ENCODE measurements at regions not wholly inside any gene's neighbourhood (a gene's known extent, or its start where the extent isn't known, plus 50 kb on each side); places are given as distances from the start of the nearest gene placed in this dataset.

DNA sequence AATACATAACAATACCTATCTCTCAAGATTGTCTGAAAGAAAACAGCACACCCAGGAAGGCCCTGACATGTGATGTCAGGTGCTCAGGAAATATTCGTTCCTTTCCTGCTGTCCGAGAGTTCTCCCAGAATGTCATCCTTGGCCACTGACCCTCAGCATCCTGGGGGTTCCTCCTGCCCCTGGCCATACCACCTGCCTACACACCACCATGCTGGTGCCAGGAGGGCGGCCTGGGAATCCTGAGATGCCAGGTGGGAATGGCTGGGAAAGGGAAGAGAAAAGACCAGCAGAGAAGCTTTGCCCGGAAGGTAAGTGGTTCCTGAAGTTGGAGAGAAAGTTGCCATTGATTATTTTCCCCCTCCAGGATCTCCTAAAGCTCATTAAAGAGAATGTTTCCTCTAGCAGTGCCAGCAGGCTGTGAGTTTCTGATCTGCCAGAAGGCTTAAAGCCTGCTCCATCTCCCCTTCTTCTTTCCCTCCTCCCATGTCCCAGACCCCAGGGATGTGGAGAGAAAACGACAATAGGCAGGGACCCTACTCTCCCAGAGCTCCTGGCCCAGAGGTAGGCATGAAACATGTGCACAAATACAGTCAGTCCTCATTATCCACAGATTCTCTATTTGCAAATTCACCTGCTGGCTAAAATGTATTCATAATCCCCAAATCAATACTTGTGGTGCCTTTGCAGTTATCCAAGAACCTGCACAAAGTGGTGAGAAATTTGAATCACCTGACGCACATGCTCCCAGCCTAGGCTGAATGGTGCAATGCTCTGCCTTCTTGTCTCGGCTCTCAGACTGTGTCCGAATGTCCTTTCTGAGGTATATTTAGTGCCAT, 147.1 kb upstream of the MYCN start:
- Histone ChIP-seq H2AFZ (peak overlapping the region; percentile 18; the same call in 1 of the 2 replicates), H3K4me1 (ENCODE audit: insufficient read depth) (peaks cover 6% of the 10 kb centered on the region; the same call in 1 of the 2 replicates), H3K4me2 (no peak overlapping the region), H3F3A (replicated peaks; ENCODE audit: low read depth) (no peaks in the 10 kb centered on the region), H3K27ac (ENCODE audit: low read depth) (no peak overlapping the region), H3K79me2 (replicated peaks; ENCODE audit: insufficient read depth) (no peaks in the 10 kb centered on the region), H3K27me3 (ENCODE audit: insufficient read depth) (no peaks in the 10 kb centered on the region), H4K20me1 (replicated peaks; ENCODE audit: insufficient read depth) (no peaks in the 10 kb centered on the region), H3K4me3 (no peak overlapping the region), H3K36me3 (ENCODE audit: insufficient read depth) (no peaks in the 10 kb centered on the region), H3K9me2 (ENCODE audit: insufficient read depth) (0 out of 2 replicates have a peak, but pooled peaks cover 7% of the 10 kb centered on the region)
- Mint-ChIP-seq H3K36me3 (ENCODE audit: low read depth) (no peaks in the 10 kb centered on the region), H3K4me3 (no peak overlapping the region), H3K27ac (no peak overlapping the region), H3K27me3 (ENCODE audit: insufficient read depth, low read depth, poor library complexity) (peaks cover 5% of the 10 kb centered on the region), H3K9me3 (no peaks in the 10 kb centered on the region; the same call in 2 of the 3 replicates), H3K4me1 (peaks cover 9% of the 10 kb centered on the region; the same call in 2 of the 3 replicates)
- ATAC-seq: no peak
- DNase-seq (ENCODE audit: low spot score): no peak
- TF ChIP-seq, protein P1, sequence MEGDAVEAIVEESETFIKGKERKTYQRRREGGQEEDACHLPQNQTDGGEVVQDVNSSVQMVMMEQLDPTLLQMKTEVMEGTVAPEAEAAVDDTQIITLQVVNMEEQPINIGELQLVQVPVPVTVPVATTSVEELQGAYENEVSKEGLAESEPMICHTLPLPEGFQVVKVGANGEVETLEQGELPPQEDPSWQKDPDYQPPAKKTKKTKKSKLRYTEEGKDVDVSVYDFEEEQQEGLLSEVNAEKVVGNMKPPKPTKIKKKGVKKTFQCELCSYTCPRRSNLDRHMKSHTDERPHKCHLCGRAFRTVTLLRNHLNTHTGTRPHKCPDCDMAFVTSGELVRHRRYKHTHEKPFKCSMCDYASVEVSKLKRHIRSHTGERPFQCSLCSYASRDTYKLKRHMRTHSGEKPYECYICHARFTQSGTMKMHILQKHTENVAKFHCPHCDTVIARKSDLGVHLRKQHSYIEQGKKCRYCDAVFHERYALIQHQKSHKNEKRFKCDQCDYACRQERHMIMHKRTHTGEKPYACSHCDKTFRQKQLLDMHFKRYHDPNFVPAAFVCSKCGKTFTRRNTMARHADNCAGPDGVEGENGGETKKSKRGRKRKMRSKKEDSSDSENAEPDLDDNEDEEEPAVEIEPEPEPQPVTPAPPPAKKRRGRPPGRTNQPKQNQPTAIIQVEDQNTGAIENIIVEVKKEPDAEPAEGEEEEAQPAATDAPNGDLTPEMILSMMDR (conservative IDR thresholded peaks at IDR 0.05; ENCODE audit: low read depth in 2 of 2): no peak
- TF ChIP-seq CREB1 (CRISPR knock-in tag; IDR thresholded peaks at IDR 0.05; ENCODE audit: low read depth) (no peak), STAT1 (IDR thresholded peaks at IDR 0.05; ENCODE audit: unreplicated experiment) (no peak), EZH2 (IDR thresholded peaks at IDR 0.05; ENCODE audit: low read depth, unreplicated experiment) (no peak), POLR2AphosphoS5 (IDR thresholded peaks at IDR 0.05; ENCODE audit: low read depth) (no peak)
- TF ChIP-seq, protein P2, sequence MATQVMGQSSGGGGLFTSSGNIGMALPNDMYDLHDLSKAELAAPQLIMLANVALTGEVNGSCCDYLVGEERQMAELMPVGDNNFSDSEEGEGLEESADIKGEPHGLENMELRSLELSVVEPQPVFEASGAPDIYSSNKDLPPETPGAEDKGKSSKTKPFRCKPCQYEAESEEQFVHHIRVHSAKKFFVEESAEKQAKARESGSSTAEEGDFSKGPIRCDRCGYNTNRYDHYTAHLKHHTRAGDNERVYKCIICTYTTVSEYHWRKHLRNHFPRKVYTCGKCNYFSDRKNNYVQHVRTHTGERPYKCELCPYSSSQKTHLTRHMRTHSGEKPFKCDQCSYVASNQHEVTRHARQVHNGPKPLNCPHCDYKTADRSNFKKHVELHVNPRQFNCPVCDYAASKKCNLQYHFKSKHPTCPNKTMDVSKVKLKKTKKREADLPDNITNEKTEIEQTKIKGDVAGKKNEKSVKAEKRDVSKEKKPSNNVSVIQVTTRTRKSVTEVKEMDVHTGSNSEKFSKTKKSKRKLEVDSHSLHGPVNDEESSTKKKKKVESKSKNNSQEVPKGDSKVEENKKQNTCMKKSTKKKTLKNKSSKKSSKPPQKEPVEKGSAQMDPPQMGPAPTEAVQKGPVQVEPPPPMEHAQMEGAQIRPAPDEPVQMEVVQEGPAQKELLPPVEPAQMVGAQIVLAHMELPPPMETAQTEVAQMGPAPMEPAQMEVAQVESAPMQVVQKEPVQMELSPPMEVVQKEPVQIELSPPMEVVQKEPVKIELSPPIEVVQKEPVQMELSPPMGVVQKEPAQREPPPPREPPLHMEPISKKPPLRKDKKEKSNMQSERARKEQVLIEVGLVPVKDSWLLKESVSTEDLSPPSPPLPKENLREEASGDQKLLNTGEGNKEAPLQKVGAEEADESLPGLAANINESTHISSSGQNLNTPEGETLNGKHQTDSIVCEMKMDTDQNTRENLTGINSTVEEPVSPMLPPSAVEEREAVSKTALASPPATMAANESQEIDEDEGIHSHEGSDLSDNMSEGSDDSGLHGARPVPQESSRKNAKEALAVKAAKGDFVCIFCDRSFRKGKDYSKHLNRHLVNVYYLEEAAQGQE (IDR thresholded peaks at IDR 0.05; ENCODE audit: unreplicated experiment): no peak
- TF ChIP-seq, protein P3, sequence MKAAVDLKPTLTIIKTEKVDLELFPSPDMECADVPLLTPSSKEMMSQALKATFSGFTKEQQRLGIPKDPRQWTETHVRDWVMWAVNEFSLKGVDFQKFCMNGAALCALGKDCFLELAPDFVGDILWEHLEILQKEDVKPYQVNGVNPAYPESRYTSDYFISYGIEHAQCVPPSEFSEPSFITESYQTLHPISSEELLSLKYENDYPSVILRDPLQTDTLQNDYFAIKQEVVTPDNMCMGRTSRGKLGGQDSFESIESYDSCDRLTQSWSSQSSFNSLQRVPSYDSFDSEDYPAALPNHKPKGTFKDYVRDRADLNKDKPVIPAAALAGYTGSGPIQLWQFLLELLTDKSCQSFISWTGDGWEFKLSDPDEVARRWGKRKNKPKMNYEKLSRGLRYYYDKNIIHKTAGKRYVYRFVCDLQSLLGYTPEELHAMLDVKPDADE (IDR thresholded peaks at IDR 0.05): no peak

All from GM23338 (cell line).